K562 (cell line): ENCODE measurements at regions not wholly inside any gene's neighbourhood (a gene's known extent, or its start where the extent isn't known, plus 50 kb on each side); places are given as distances from the start of the nearest gene placed in this dataset.

Experiments used
- ATAC-seq: fragments of 200-7000 bp; cut with Tn5 transposase; 3 replicates; pipeline ENCODE4 v1.9.1; 2020; ENCODE audit warnings: moderate library complexity
- BruUV-seq: library from RNA; stranded (reverse); fragments of 400-500 nt; replicated peaks from 2 replicates; lab custom pipeline; 2021; lab: Mats Ljungman, UMichigan
- CTCF ChIA-PET: fragments of 300-600 bp; formaldehyde crosslinking; extraction: SDS; loops from one replicate; lab custom pipeline; 2021; ENCODE audit warnings: low intra/inter-chr PET ratio; lab: Yijun Ruan, JAX
- POLR2A ChIA-PET: fragments of 300-600, 350-650 bp; sonication (Branson Sonifier 250); formaldehyde crosslinking; extraction: SDS; loops from one replicate; lab custom pipeline; 2021; ENCODE audit warnings: antibody characterized with exemption, inconsistent platforms; lab: Yijun Ruan, JAX
- DNase-seq, 4 experiments: peaks; one replicate each; pipeline versions ENCODE4 v3.0.0 to v3.0.0-alpha.2; 2011 to 2018; ENCODE audit warnings: low spot score in 3 of 4, mixed read lengths in 3 of 4; ENCODE audit errors: extremely low read depth in 1 of 4
- FAIRE-seq: peaks from 2 replicates; lab custom pipeline; 2011; peaks lifted over from hg19 to GRCh38; lab: Jason Lieb, UNC
- H2AFZ ChIP-seq: 2 replicates; pipeline ENCODE4 v1.6.0; 2011; ENCODE audit warnings: low read depth, low read length, control low read depth, inconsistent platforms
- H3K27ac ChIP-seq: fragments of 200-600 bp; 3 replicates; pipeline ENCODE4 v1.8.0; 2011; ENCODE audit warnings: low read depth, mild to moderate bottlenecking, control low read depth, inconsistent platforms, low read length, moderate library complexity, mixed read lengths; ENCODE audit errors: extremely low read depth
- H3K27me3 ChIP-seq, 2 experiments: fragments of 300-600 bp in 1 of 2; 2 replicates in 1 of 2; 3 replicates in 1 of 2; pipeline versions ENCODE4 v1.6.0 to v1.8.0; 2011; ENCODE audit warnings: inconsistent platforms in 2 of 2, low read length in 2 of 2, mild to moderate bottlenecking in 1 of 2, mixed read lengths in 1 of 2, moderate library complexity in 1 of 2; ENCODE audit not compliant: control insufficient read depth in 2 of 2, insufficient read depth in 2 of 2
- H3K36me3 ChIP-seq: fragments of 300-600 bp; 3 replicates; pipeline ENCODE4 v1.8.0; 2011; ENCODE audit warnings: mild to moderate bottlenecking, low read length, inconsistent platforms; ENCODE audit not compliant: control insufficient read depth, insufficient read depth
- H3K4me1 ChIP-seq, 2 experiments: fragments of 200-600 bp in 1 of 2; replicated peaks in 1 of 2; 2 replicates in 1 of 2; 3 replicates in 1 of 2; pipeline versions ENCODE4 v1.5.1 to v1.8.0; 2011; ENCODE audit warnings: inconsistent platforms in 2 of 2, low read length in 2 of 2, mild to moderate bottlenecking in 1 of 2, mixed read lengths in 1 of 2, moderate library complexity in 1 of 2; ENCODE audit not compliant: control insufficient read depth in 2 of 2, insufficient read depth in 2 of 2
- H3K4me2 ChIP-seq: 2 replicates; pipeline ENCODE4 v1.6.1; 2011; ENCODE audit warnings: low read length, control low read depth, inconsistent platforms, mixed read lengths; ENCODE audit not compliant: insufficient read depth
- H3K4me3 ChIP-seq: fragments of 200-600 bp; sonication (generic), shearing (Covaris generic); 2 replicates; pipeline ENCODE4 v1.5.1; 2016; ENCODE audit warnings: control low read depth, inconsistent platforms
- H3K79me2 ChIP-seq: fragments of 200-600 bp; 3 replicates; pipeline ENCODE4 v1.8.0; 2011; ENCODE audit warnings: low read length, inconsistent platforms; ENCODE audit not compliant: control insufficient read depth, insufficient read depth
- H3K9ac ChIP-seq, 2 experiments: 2 replicates each; pipeline versions ENCODE4 v1.6.0 to v1.6.1; 2011; ENCODE audit warnings: low read depth in 2 of 2, low read length in 2 of 2, control low read depth in 1 of 2, inconsistent platforms in 1 of 2, mild to moderate bottlenecking in 1 of 2, mixed read lengths in 1 of 2; ENCODE audit not compliant: insufficient read depth in 1 of 2
- H3K9me1 ChIP-seq: one replicate; pipeline ENCODE4 v1.6.0; 2011; ENCODE audit warnings: inconsistent platforms, mild to moderate bottlenecking, low read length, moderate library complexity; ENCODE audit not compliant: control insufficient read depth, insufficient read depth
- H3K9me3 ChIP-seq: replicated peaks from 2 replicates; pipeline ENCODE4 v1.5.1; 2011; ENCODE audit warnings: low read depth, low read length, inconsistent platforms; ENCODE audit not compliant: control insufficient read depth, insufficient read depth
- H4K20me1 ChIP-seq: replicated peaks from 2 replicates; pipeline ENCODE4 v1.6.1; 2011; ENCODE audit warnings: low read length, inconsistent platforms, mixed read lengths; ENCODE audit not compliant: control insufficient read depth, insufficient read depth
- BRD4 ChIP-seq: fragments of 200-600 bp; sonication (generic); IDR thresholded peaks from 2 replicates; pipeline ENCODE4 v1.6.1; 2017; ENCODE audit warnings: inconsistent platforms
- C11orf30 ChIP-seq: fragments of 450-650 bp; IDR thresholded peaks from 2 replicates; pipeline ENCODE4 v1.6.1; 2016; ENCODE audit warnings: low read depth, mild to moderate bottlenecking
- CTBP1 ChIP-seq: fragments of 450-650 bp; IDR thresholded peaks from 2 replicates; pipeline ENCODE4 v1.6.1; 2016; ENCODE audit warnings: borderline replicate concordance
- DMBX1 ChIP-seq: fragments of 250-450 bp; sonication (Bioruptor Pico); IDR thresholded peaks from 2 replicates; pipeline ENCODE4 v1.8.0; 2022; ENCODE audit warnings: inconsistent platforms, mild to moderate bottlenecking, moderate library complexity, borderline replicate concordance
- NFXL1 ChIP-seq: fragments of 450-650 bp; formaldehyde crosslinking; IDR thresholded peaks from 2 replicates; pipeline ENCODE4 v1.4.0; 2021; ENCODE audit warnings: mild to moderate bottlenecking
- PTTG1 ChIP-seq: fragments of 450-650 bp; IDR thresholded peaks from 2 replicates; pipeline ENCODE4 v1.6.1; 2016; ENCODE audit warnings: low read depth, mild to moderate bottlenecking, missing genetic modification characterization, missing compliant biosample characterization
- SAP30 ChIP-seq: fragments of 200-600 bp; sonication (generic); IDR thresholded peaks from 2 replicates; pipeline ENCODE4 v1.6.1; 2012; ENCODE audit warnings: borderline replicate concordance, low read depth, mild to moderate bottlenecking, moderate library complexity, low read length, control low read depth, inconsistent platforms; ENCODE audit not compliant: insufficient read depth, poor library complexity, severe bottlenecking
- SLC30A9 ChIP-seq: fragments of 250-450 bp; sonication (Bioruptor Pico); IDR thresholded peaks from 2 replicates; pipeline ENCODE4 v1.8.0; 2022; ENCODE audit warnings: mild to moderate bottlenecking, moderate library complexity
- WGBS: fragments of 100-300 bp; shearing (Covaris generic); methylation state at CpG from one replicate; pipeline ENCODE4 v1.1.6; 2016; ENCODE audit warnings: low coverage, mixed read lengths; ENCODE audit not compliant: insufficient coverage; ENCODE audit errors: missing lambda C conversion rate; 5-methylcytosine and 5-hydroxymethylcytosine counted together
- in situ Hi-C: fragments of 300-500 bp; cut with MboI; formaldehyde crosslinking; loops from 4 replicates; pipeline ENCODE4 v1.15.0; 2018; ENCODE audit warnings: inconsistent platforms, mixed read lengths
- intact Hi-C: fragments of 100-400 bp; cut with micrococcal nuclease; formaldehyde crosslinking; loops from 2 replicates; pipeline ENCODE4 v1.14.2; 2022
- TF ChIP-seq, protein P1 (sequence below): fragments of 250-450 bp; sonication (Bioruptor Pico); IDR thresholded peaks from 2 replicates; pipeline ENCODE4 v1.5.0; 2021; ENCODE audit warnings: mild to moderate bottlenecking, moderate library complexity
- TF ChIP-seq, protein P2 (sequence below): fragments of 250-450 bp; sonication (Bioruptor Pico); IDR thresholded peaks from 2 replicates; pipeline ENCODE4 v1.4.0; 2020; ENCODE audit warnings: mild to moderate bottlenecking, moderate library complexity
- TF ChIP-seq, protein P3 (sequence below): fragments of 450-650 bp; IDR thresholded peaks from 2 replicates; pipeline ENCODE4 v1.6.1; 2016; ENCODE audit warnings: borderline replicate concordance

DNA sequence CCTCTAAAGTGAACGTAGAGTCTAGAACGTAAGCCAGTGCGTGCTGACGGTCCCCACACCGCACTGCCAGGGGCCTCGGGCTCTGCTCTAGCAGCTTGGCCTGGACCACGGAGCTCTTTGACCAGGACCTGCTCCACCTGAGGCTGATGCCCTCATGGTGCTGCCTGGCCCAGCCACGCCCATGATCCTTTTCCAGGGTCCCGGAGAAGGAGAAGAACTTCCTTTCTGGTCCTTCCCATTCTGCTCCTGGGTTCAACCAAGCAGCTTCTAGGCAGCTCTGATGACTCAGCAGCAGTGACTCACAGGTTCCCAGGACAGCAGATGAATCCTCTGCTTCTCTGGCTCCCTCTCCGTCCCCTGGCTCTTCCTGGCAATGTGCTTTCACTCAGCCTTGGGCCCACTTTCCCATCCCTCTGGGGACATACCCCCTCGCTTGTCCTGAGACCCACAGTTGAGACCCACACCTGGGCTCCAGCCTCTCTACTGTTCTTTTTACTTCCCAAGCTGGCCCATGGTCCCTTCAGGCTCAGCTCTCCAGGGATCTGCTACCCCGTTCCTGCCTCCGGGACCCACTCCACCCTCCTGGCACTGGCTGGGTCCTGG, 246.3 kb upstream of the RAB4A start (continued):
- TF ChIP-seq, protein P1, sequence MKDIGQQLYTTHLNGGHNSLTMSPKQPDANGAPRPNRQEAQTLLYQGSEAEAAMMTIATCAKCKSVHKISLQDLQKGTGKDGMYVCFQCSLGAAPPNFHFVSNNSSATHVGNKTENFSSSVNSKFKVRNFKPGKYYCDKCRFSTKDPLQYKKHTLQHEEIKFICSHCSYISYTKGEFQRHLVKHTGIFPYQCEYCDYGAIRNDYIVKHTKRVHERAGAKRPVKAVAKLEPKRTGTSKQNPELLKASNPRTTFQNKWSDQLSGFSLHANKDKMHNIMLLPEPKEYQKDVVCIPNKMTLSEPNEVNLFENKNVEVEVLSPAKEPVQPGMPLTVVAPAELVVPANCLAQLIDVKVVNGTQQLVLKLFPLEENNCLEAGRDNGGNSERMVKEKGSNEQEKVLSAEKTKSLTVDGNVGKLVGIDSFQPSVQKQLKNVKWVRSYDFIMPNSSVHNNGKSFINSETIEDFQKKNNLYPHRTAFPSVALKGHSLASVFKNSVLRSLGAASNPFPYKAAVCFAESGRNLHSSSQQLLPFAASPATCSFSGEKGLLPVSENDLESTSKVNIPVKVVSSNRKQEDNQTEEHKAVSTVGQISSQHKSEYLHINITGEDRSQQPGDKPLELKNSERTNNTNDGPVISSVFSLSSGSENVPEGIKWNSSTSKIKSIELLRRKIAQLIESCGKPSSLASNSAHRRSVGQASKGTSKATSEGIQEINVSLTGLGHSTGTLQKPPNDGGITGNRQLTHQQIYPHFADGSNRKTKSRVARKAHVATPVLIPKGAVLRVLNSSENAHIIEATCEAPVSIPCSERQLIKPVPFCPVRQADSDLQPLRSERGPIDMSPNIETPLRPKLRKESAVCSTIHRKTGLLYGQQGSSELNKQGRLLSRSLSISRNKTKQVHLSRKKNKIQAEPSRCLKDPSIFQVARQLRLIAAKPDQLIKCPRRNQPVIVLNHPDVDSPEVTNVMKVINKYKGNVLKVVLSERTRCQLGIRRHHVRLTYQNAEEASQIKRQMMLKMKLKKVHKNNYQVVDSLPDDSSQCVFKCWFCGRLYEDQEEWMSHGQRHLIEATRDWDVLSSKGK (CRISPR knock-in tag) = no peak
- TF ChIP-seq CTBP1 = peak; percentile 62; the same call in 1 of the 2 replicates

DNA sequence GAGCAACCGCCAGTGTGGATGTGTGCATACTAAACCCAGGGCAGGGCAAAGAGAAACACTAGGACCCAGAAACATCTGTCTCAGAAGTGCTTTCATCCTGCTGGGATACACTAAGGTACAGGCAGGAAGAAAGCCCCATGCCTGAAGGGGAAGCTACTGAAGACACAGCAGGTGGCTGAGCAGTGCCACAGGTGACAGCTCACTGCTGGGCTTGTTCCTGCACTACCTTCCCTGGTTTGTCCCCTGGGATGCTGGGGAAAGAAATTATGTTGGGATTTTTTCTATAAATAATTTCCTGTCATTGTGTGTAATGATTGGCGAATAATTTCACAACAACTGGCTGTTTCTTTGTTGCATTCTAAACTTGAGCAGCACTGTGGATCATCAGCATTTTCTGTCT, 245.3 kb upstream of the RAB4A start:
- no peak for TF ChIP-seq SAP30
- no peak for TF ChIP-seq SLC30A9 (CRISPR knock-in tag)
- TF ChIP-seq, protein P2, sequence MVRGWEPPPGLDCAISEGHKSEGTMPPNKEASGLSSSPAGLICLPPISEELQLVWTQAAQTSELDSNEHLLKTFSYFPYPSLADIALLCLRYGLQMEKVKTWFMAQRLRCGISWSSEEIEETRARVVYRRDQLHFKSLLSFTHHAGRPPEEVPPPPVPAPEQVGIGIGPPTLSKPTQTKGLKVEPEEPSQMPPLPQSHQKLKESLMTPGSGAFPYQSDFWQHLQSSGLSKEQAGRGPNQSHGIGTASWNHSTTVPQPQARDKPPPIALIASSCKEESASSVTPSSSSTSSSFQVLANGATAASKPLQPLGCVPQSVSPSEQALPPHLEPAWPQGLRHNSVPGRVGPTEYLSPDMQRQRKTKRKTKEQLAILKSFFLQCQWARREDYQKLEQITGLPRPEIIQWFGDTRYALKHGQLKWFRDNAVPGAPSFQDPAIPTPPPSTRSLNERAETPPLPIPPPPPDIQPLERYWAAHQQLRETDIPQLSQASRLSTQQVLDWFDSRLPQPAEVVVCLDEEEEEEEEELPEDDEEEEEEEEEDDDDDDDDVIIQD = no peak
- no peak for TF ChIP-seq PTTG1
- TF ChIP-seq, protein P3, sequence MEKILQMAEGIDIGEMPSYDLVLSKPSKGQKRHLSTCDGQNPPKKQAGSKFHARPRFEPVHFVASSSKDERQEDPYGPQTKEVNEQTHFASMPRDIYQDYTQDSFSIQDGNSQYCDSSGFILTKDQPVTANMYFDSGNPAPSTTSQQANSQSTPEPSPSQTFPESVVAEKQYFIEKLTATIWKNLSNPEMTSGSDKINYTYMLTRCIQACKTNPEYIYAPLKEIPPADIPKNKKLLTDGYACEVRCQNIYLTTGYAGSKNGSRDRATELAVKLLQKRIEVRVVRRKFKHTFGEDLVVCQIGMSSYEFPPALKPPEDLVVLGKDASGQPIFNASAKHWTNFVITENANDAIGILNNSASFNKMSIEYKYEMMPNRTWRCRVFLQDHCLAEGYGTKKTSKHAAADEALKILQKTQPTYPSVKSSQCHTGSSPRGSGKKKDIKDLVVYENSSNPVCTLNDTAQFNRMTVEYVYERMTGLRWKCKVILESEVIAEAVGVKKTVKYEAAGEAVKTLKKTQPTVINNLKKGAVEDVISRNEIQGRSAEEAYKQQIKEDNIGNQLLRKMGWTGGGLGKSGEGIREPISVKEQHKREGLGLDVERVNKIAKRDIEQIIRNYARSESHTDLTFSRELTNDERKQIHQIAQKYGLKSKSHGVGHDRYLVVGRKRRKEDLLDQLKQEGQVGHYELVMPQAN = no peak
- TF ChIP-seq NFXL1 (CRISPR knock-in tag) = no peak
- TF ChIP-seq C11orf30 = no peak
- no peak for TF ChIP-seq BRD4
- TF ChIP-seq DMBX1 (CRISPR knock-in tag) = no peak
- POLR2A ChIA-PET = interaction anchor here (0.6 to 1.6 kb wide), 4 partner anchors 9 to 513 kb away, joined by 3 read pairs; no protein-coding TSS in a partner anchor
- Histone ChIP-seq H3K4me2 (no peak overlapping the region), H3K27ac (no peak overlapping the region), H3K36me3 (no peaks in the 10 kb centered on the region), H2AFZ (no peak overlapping the region), H3K27me3 (peaks cover 15 to 42% of the 10 kb centered on the region in 2 experiments), H4K20me1 (no peaks in the 10 kb centered on the region), H3K9me3 (no peaks in the 10 kb centered on the region), H3K4me1 (peaks cover 8% of the 10 kb centered on the region in 2 experiments; a peak in 4 of 5 replicates), H3K79me2 (no peaks in the 10 kb centered on the region), H3K4me3 (no peak overlapping the region), H3K9ac (no peak overlapping the region), H3K9me1 (peaks cover 3% of the 10 kb centered on the region)
- ATAC-seq (no peak), DNase-seq (no peak), FAIRE-seq (no peak)
- intact Hi-C loops = no loop called here
- in situ Hi-C loops = no loop called here
- BruUV-seq = no TSS peak
- 10% methylated on average over 2 of the region's 2 CpGs for WGBS
- CTCF ChIA-PET = no interaction called here
